ENCODE measurements at regions not wholly inside any gene's neighbourhood (a gene's known extent, or its start where the extent isn't known, plus 50 kb on each side); places are given as distances from the start of the nearest gene placed in this dataset.
"Not testable (repeated sequence)": the region's sequence is repeated elsewhere in the genome, so short reads cannot be mapped to it uniquely, and the experiment has no call there.

GRCh38 chr3:87706176-87706575, 352.6 kb downstream of the CGGBP1 start:
- DNase-seq, result no peak

- no peak for DNase-seq
Measured at GRCh38 chr3:87702600-87702999, 356.2 kb downstream of the CGGBP1 start.

GRCh38 chr3:87696124-87697013, 362.4 kb downstream of the CGGBP1 start:
- DNase-seq, result no peak

GRCh38 chr3:87694678-87695077, 364.1 kb downstream of the CGGBP1 start:
- no peak for DNase-seq

- no peak for DNase-seq
Measured at GRCh38 chr3:87691109-87691508, 367.7 kb downstream of the CGGBP1 start.

DNA sequence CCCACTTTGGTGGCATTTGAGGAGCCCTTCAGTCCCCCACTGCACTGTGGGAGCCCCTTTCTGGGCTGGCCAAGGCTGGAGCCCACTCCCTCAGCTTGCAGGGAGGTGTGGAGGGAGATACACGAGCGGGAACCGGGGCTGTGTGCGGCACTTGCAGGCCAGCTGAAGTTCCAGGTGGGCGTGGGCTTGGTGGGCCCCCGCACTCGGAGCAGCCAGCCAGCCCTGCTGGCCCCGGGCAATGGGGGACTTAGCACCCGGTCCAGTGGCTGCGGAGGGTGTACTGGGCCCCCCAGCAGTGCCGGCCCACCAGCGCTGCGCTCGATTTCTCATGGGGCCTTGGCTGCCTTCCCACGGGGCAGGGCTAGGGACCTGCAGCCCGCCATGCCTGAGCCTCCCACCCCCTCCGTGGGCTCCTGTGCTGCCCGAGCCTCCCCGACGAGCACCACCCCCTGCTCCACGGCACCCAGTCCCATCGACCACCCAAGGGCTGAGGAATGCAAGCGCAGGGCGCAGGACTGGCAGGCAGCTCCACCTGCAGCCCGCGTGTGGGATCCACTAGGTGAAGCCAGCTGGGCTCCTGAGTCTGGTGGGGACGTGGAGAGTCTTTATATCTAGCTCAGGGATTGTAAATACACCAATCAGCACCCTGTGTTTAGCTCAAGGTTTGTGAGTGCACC, 379.7 kb downstream of the CGGBP1 start:
- not testable (repeated sequence) for DNase-seq

DNA sequence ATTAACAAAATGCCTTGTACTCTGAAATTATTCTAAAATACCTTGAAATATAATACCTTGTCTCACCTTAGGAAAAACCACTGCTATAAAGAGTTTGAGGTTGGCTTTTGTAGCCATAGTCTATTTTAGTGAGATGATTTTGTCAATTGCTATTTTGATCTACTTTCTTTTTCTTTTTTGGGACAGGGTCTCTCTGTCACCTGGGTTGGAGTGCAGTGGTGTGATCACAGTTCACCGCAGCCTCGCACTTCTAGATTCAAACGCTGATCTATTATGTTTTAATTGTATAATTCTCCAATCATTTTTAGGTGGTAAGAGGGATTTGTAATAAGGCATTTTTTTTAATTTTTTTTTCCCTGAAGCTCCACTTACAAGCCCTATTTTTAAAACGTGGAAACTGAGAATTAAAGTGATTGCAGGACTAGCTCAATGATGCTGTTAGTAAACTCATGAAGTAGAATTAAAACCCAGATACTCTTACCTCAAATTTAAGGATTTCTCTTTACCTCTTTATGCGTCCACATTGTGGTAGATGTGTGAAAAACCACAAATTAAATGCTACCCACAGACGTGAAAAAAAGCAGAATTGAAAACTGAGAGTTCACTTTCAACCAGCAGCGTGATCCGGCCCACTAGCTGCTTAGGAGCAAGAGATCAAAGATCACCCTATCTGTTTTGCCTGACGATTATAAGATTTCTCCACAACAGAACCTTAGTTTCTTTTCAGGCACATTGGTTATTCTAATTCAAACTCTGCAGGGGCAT, 384.2 kb downstream of the CGGBP1 start:
- no peak for DNase-seq

DNA sequence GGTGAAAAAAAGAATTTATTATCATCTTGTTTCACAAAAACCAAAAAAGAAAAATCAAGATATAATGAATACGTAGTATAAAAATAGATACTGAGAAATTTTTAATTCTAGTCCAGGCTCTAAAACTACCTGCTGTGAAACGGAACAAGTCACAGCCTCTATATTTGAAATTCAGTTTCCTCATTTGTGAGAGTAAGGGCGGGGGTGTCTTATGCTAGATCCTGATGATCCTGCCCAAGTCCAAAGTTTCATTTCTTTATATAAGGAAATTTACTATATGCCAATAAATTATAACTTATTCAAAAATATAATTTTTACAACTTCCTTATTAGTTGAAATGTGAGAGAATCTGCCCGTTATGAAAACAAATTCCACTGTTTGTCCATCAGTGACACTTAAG, 385.7 kb downstream of the CGGBP1 start:
- DNase-seq, result no peak

DNA sequence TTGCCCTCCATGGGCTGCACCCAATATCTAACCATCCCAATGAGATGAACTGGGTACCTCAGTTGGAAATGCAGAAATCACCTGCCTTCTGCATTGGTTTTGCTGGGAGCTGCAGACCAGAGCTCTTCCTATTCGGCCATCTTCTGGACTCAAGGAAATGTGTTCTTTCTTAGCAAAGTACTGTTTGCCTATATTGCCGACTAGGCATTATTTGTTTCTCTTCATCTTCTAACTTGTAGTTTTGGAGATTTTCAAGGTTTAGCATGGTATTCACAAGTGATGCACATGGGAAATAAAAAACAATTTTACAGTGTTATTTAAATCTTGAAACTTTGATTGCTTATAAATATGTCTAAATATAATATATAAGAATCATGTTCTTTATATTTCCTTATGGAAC, 377.8 kb upstream of the POU1F1 start:
- no peak for DNase-seq

GRCh38 chr3:87653138-87653537, 376.8 kb upstream of the POU1F1 start:
- not testable (repeated sequence) for DNase-seq

GRCh38 chr3:87634426-87634825, 358.0 kb upstream of the POU1F1 start:
- DNase-seq, result no peak

DNA sequence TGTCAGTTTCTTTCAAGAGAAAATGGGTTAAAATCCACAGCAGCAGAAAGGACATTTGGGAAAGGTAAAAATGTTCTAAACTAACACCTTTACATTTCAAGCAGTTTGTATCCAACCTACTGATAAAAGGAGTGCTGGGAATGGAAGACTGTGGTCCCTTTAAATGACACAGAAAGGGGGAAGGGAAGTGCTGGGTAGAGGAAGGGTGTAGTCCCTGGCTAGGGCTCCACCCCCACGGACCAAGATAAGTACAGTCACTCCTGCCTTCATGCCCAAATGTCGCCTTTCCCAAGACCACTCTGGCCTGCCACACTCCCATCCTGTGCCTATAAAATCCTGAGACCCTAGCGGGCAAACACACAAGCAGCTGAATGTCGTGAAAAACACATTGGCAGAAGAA, 350.9 kb upstream of the POU1F1 start:
- no peak for DNase-seq

- no peak for DNase-seq
Measured at GRCh38 chr3:87626546-87626945, 350.2 kb upstream of the POU1F1 start.

GRCh38 chr3:87625876-87626275, 349.5 kb upstream of the POU1F1 start:
- DNase-seq, result no peak

DNA sequence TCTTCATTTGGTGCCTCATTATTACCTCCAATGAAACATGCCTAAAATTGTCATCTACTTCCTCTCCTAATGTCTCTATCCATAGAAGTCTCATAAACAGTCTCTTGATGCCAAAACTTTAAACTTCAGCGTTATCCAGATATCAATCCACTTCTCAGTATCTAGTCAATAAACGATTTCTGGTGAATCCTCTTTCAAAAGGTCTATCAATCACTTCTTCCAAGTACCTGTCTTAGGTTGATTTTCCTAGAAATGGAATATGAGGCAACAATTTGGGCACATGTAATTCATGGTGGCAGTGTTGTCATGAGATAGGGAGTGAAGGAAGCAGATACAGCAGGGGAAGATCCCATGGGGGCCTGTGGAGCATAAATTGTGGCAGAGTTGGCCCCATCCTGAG, 348.5 kb upstream of the POU1F1 start:
- DNase-seq, result no peak

- DNase-seq, result no peak
Measured at GRCh38 chr3:87621667-87622066, 345.3 kb upstream of the POU1F1 start.

DNA sequence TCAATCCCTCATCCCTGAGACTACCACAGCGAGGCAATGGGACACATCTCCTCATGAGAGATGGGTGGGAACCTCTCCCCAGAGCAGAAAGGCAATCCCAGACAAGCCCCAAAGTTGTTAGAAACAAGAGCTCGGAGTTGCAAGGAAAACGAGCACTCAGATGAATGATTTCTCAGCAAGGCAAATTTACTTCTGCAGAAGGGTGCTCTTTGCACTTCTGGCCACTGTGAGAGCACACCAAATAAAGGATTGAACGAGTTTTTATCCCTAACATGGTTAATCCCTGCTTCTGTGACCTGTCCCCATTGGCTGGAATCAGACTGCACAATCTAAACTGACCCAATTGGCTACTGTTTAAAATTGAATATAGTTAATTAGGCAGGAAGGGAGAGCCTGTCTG, 339.1 kb upstream of the POU1F1 start:
- no peak for DNase-seq

DNA sequence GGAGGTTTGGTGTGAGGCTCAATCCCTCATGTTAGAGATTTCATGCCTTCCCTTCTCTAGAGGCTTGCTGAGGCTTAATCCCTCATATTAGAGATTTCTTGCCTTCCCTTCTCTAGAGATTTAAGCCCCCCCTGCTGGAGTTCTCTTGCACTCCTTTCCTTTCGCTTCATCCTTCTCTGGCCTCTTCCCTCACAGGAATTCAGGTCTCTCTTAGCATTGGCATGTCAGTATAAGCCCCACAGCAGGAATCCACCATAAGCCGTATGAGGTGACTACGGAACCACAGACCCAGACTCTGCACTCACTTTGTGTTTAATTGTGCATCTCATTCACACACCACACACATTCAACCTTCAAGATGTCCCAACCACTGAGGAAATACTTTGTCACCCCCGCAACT, 338.6 kb upstream of the POU1F1 start:
- DNase-seq, result no peak

DNA sequence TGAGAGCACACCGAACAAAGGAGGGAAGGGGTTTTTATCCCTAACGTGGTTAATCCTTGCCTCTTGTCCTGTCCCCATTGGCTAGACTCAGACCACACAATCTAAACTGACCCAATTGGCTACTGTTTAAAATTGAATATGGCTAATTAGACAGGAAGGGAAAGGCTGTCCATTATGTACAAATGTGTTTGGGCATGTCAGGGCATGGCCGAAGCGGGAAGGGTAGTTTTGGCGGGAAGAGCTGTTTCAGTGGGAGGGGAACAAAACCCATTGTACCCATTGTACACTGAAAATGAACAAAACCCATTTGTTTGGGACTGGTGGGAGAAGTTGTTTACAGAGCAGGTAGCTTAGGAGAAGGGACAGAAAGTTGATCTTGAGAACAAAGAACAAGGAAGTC, 330.9 kb upstream of the POU1F1 start:
- no peak for DNase-seq

GRCh38 chr3:87595798-87596197, 319.4 kb upstream of the POU1F1 start:
- DNase-seq, result no peak

DNA sequence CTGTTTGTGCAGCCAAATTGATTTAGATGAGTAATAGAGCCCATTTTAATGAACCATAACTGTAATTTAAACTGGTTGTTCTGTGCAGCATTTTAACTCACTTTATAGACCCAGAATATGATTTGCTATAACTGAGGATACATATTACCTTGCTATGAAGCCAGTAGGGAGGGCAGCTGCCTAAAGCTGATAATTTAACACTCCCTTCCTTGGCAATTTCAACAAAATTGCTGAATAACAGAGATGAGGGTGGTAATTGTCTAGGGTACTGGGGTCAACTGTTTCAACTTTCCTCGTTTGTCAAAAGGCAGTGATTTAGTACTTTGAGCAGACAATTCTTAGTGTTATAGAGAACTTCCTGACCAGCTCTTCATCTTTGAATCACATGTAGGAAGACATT, 304.9 kb upstream of the POU1F1 start:
- no peak for DNase-seq

DNA sequence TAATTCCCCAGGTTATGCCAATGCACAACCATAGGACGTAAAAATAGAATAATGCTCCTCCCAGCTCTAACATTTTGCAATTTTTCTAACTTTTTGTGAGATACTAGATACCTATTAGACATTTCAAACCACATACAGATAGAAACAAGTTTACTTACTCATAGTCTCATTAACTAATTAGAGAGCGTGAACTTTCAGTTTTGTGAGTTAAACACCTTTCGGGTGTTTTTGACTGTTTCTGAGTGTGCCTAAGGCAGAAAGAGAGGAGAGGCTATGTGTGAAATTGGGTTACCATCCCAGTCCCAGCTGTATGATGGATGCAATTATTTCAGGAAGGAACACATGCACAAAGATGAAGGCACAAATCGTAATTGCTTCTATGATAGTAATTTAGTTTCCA, 300.4 kb upstream of the POU1F1 start:
- DNase-seq, result no peak

DNA sequence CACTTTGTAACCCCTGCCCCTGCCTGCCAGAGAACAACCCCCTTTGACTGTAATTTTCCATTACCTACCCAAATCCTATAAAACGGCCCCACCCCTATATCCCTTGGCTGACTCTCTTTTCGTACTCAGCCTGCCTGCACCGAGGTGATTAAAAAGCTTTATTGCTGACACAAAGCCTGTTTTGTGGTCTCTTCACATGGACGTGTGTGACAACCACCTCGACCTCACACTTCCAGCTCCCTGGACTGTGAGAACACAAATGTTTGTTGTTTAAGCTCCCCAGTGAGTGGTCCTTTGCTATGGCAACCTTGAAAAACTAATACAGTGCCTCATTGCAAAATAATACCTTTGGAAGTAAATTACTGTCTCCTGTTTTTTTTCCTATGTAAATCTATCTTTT, 299.2 kb upstream of the POU1F1 start:
- DNase-seq, result no peak

- no peak for DNase-seq
Measured at GRCh38 chr3:87568331-87568730, 291.9 kb upstream of the POU1F1 start.
